Esophagus squamous epithelium (tissue), 5 donors: ENCODE measurements at regions not wholly inside any gene's neighbourhood (a gene's known extent, or its start where the extent isn't known, plus 50 kb on each side); places are given as distances from the start of the nearest gene placed in this dataset.

Source experiments
- DNase-seq: peaks from one replicate; lab custom pipeline; 2025; lab: John Stamatoyannopoulos, UW
- H3K27ac ChIP-seq, 4 donors: fragments of 200-600 bp; sonication (generic); one replicate each; pipeline ENCODE4 v1.5.1; 2016 to 2019; ENCODE audit warnings: mild to moderate bottlenecking in 1 of 4
- H3K27me3 ChIP-seq, 4 donors: fragments of 200-600 bp; sonication (generic); 1 replicate in 3 of 4; 2 replicates in 1 of 4; pipeline versions ENCODE4 v1.5.1 to v1.6.0; 2017 to 2021; ENCODE audit warnings: antibody characterized with exemption in 1 of 4
- H3K36me3 ChIP-seq, 3 donors: fragments of 200-600 bp; sonication (generic); one replicate each; pipeline ENCODE4 v1.5.1; 2016 to 2019
- H3K4me1 ChIP-seq, 3 donors: fragments of 200-600 bp; sonication (generic); one replicate each; pipeline ENCODE4 v1.5.1; 2017 to 2019
- H3K4me3 ChIP-seq, 4 donors: fragments of 200-600 bp; sonication (generic); 1 replicate in 3 of 4; 2 replicates in 1 of 4; pipeline ENCODE4 v1.5.1; 2016 to 2019; ENCODE audit warnings: mild to moderate bottlenecking in 2 of 4, moderate library complexity in 1 of 4
- H3K9me3 ChIP-seq, 3 donors: fragments of 200-600 bp; sonication (generic); one replicate each; pipeline ENCODE4 v1.5.1; 2016 to 2019
- CTCF ChIP-seq, 6 experiments: fragments of 450-650 bp in 4 of 6; fragments of 200-600 bp in 2 of 6; sonication (generic) in 2 of 6; IDR thresholded peaks; one replicate each; pipeline ENCODE4 v1.5.1; 2016 to 2019; ENCODE audit warnings: antibody characterized with exemption in 6 of 6, mild to moderate bottlenecking in 4 of 6, moderate library complexity in 4 of 6
- POLR2A ChIP-seq, 4 donors: fragments of 450-650 bp; IDR thresholded peaks; one replicate each; pipeline ENCODE4 v1.6.1; 2017; ENCODE audit warnings: antibody characterized with exemption in 4 of 4, mild to moderate bottlenecking in 4 of 4, moderate library complexity in 3 of 4
- WGBS, 2 donors: methylation state at CpG; one replicate each; pipeline ENCODE4 v1.1.5; 2018; 5-methylcytosine and 5-hydroxymethylcytosine counted together
- intact Hi-C: fragments of 100-400 bp; cut with DNase I; formaldehyde crosslinking; loops from one replicate; pipeline ENCODE4 v1.15.0; 2022
- donor health status: DM: yes; HTN: yes; CAD: no.

GRCh38 chr2:239466061-239466754 lies 65.4 kb upstream of the HDAC4 start:
- WGBS, 2 donors = 71 to 79% methylated on average over 7 to 9 of the region's 10 CpGs
- peaks cover 29 to 40% (median 36%) of the 10 kb centered on the region in 3 donors for H3K4me1 ChIP-seq

GRCh38 chr2:239465017-239466001 lies 64.5 kb upstream of the HDAC4 start:
- Histone ChIP-seq H3K4me3 (peak overlapping the region in 1 of 4 donors; percentile 30), H3K4me1 (peaks cover 29 to 40% (median 36%) of the 10 kb centered on the region in 3 donors), H3K27ac (peak overlapping the region; percentile 34 to 81 (median 70)), H3K9me3 (no peaks in the 10 kb centered on the region), H3K36me3 (no peaks in the 10 kb centered on the region), H3K27me3 (no peaks in the 10 kb centered on the region)
- peak; percentile 15 for DNase-seq
- TF ChIP-seq CTCF (IDR thresholded peaks at IDR 0.05) (no peak), POLR2A (IDR thresholded peaks at IDR 0.05) (peak in 1 of 4 donors; percentile 27)
- intact Hi-C loops = no loop called here
- WGBS, 2 donors = 28 to 37% methylated on average over 16 to 17 of the region's 31 CpGs

More at GRCh38 chr2:239466061-239466754, 65.4 kb upstream of the HDAC4 start:
- H3K36me3 ChIP-seq = no peaks in the 10 kb centered on the region
- DNase-seq = no peak
- intact Hi-C loops = no loop called here
- TF ChIP-seq POLR2A (IDR thresholded peaks at IDR 0.05) (no peak), CTCF (IDR thresholded peaks at IDR 0.05) (no peak)
- peak overlapping the region; percentile 34 to 81 (median 58) for H3K27ac ChIP-seq
- no peak overlapping the region for H3K4me3 ChIP-seq
- no peaks in the 10 kb centered on the region for H3K9me3 ChIP-seq
- H3K27me3 ChIP-seq = no peaks in the 10 kb centered on the region

GRCh38 chr2:239464166-239465016 lies 63.6 kb upstream of the HDAC4 start:
- peaks cover 29 to 40% (median 36%) of the 10 kb centered on the region in 3 donors for H3K4me1 ChIP-seq
- TF ChIP-seq CTCF (IDR thresholded peaks at IDR 0.05) (no peak), POLR2A (IDR thresholded peaks at IDR 0.05) (no peak)
- no peaks in the 10 kb centered on the region for H3K9me3 ChIP-seq
- DNase-seq = no peak
- no peaks in the 10 kb centered on the region for H3K27me3 ChIP-seq
- H3K4me3 ChIP-seq = peak overlapping the region in 1 of 4 donors; percentile 30
- H3K36me3 ChIP-seq = no peaks in the 10 kb centered on the region
- peak overlapping the region; percentile 34 to 81 (median 70) for H3K27ac ChIP-seq
- intact Hi-C loops = no loop called here
- 84 to 85% methylated on average over 8 to 15 of the region's 21 CpGs for WGBS, 2 donors

- no peaks in the 10 kb centered on the region for H3K27me3 ChIP-seq
- H3K4me1 ChIP-seq = peaks cover 29 to 40% (median 36%) of the 10 kb centered on the region in 3 donors
- no peak for DNase-seq
- 24 to 44% methylated on average over 3 to 7 of the region's 16 CpGs for WGBS, 2 donors
- intact Hi-C loops = no loop called here
- TF ChIP-seq CTCF (IDR thresholded peaks at IDR 0.05) = no peak
- no peak for TF ChIP-seq POLR2A (IDR thresholded peaks at IDR 0.05)
- no peaks in the 10 kb centered on the region for H3K9me3 ChIP-seq
- H3K27ac ChIP-seq = no peak overlapping the region
- no peaks in the 10 kb centered on the region for H3K36me3 ChIP-seq
- no peak overlapping the region for H3K4me3 ChIP-seq
Observed at GRCh38 chr2:239463541-239464165, 62.8 kb upstream of the HDAC4 start.
